Chondrocyte (in vitro differentiated cells): ENCODE measurements at regions not wholly inside any gene's neighbourhood (a gene's known extent, or its start where the extent isn't known, plus 50 kb on each side); places are given as distances from the start of the nearest gene placed in this dataset.

Experiments used
- DNase-seq: peaks from one replicate; pipeline ENCODE4 v3.0.0; 2021; ENCODE audit warnings: mixed read lengths, low spot score
- H3K27ac Mint-ChIP-seq: one replicate; pipeline ENCODE4 v1.8.0; 2021; ENCODE audit warnings: mild to moderate bottlenecking, moderate library complexity, mixed read lengths; ENCODE audit not compliant: unreplicated experiment
- H3K27me3 Mint-ChIP-seq: 2 replicates; pipeline ENCODE4 v1.8.0; 2021; ENCODE audit warnings: low read depth, mixed read lengths
- H3K36me3 Mint-ChIP-seq: 2 replicates; pipeline ENCODE4 v1.8.0; 2021; ENCODE audit warnings: low read depth, mixed read lengths
- H3K4me1 Mint-ChIP-seq: 2 replicates; pipeline ENCODE4 v1.8.0; 2021; ENCODE audit warnings: low read depth, mild to moderate bottlenecking, mixed read lengths
- H3K4me3 Mint-ChIP-seq: one replicate; pipeline ENCODE4 v1.8.0; 2021; ENCODE audit warnings: mild to moderate bottlenecking, moderate library complexity, mixed read lengths; ENCODE audit not compliant: unreplicated experiment
- H3K9me3 Mint-ChIP-seq: 2 replicates; pipeline ENCODE4 v1.8.0; 2021; ENCODE audit warnings: low read depth, mixed read lengths
- CTCF ChIP-seq: fragments of 200-600 bp; sonication (generic); IDR thresholded peaks from 2 replicates; pipeline ENCODE4 v1.5.0; 2021; ENCODE audit warnings: antibody characterized with exemption, mild to moderate bottlenecking, moderate library complexity

- H3K4me3 Mint-ChIP-seq, result no peak overlapping the region
- H3K27me3 Mint-ChIP-seq, result no peaks in the 10 kb centered on the region
- no peak for TF ChIP-seq CTCF
- no peak for DNase-seq
- H3K36me3 Mint-ChIP-seq, result no peaks in the 10 kb centered on the region
- H3K9me3 Mint-ChIP-seq, result no peaks in the 10 kb centered on the region
- no peak overlapping the region for H3K27ac Mint-ChIP-seq
- no peaks in the 10 kb centered on the region for H3K4me1 Mint-ChIP-seq
Observed at GRCh38 chr6:146872426-146872785, 273.6 kb downstream of the ADGB start.

- no peaks in the 10 kb centered on the region for H3K9me3 Mint-ChIP-seq
- no peak for TF ChIP-seq CTCF
- H3K27me3 Mint-ChIP-seq, result no peaks in the 10 kb centered on the region
Observed at GRCh38 chr6:146874278-146875018, 275.7 kb downstream of the ADGB start.

GRCh38 chr6:146875927-146876270, 277.1 kb downstream of the ADGB start:
- H3K27ac Mint-ChIP-seq, result no peak overlapping the region
- H3K4me1 Mint-ChIP-seq, result peaks cover 11% of the 10 kb centered on the region
- H3K36me3 Mint-ChIP-seq, result no peaks in the 10 kb centered on the region

More at GRCh38 chr6:146874278-146875018, 275.7 kb downstream of the ADGB start:
- no peak for DNase-seq
- H3K36me3 Mint-ChIP-seq, result no peaks in the 10 kb centered on the region
- peaks cover 11% of the 10 kb centered on the region for H3K4me1 Mint-ChIP-seq
- H3K27ac Mint-ChIP-seq, result no peak overlapping the region
- H3K4me3 Mint-ChIP-seq, result no peak overlapping the region

GRCh38 chr6:146876271-146877151, 277.7 kb downstream of the ADGB start:
- no peaks in the 10 kb centered on the region for H3K9me3 Mint-ChIP-seq
- H3K36me3 Mint-ChIP-seq, result no peaks in the 10 kb centered on the region
- no peak for DNase-seq
- no peak for TF ChIP-seq CTCF
- H3K4me3 Mint-ChIP-seq, result no peak overlapping the region
- no peak overlapping the region for H3K27ac Mint-ChIP-seq
- no peaks in the 10 kb centered on the region for H3K27me3 Mint-ChIP-seq
- peaks cover 11% of the 10 kb centered on the region for H3K4me1 Mint-ChIP-seq

More at GRCh38 chr6:146875927-146876270, 277.1 kb downstream of the ADGB start:
- H3K4me3 Mint-ChIP-seq, result no peak overlapping the region
- H3K27me3 Mint-ChIP-seq, result no peaks in the 10 kb centered on the region
- H3K9me3 Mint-ChIP-seq, result no peaks in the 10 kb centered on the region
- no peak for TF ChIP-seq CTCF
- no peak for DNase-seq

GRCh38 chr6:146878168-146878951, 279.6 kb downstream of the ADGB start:
- Mint-ChIP-seq H3K36me3 (no peaks in the 10 kb centered on the region), H3K27me3 (no peaks in the 10 kb centered on the region), H3K27ac (peak overlapping the region; percentile 25), H3K9me3 (no peaks in the 10 kb centered on the region), H3K4me1 (peaks cover 11% of the 10 kb centered on the region), H3K4me3 (no peak overlapping the region)
- DNase-seq, result no peak
- TF ChIP-seq CTCF, result no peak
